GM18519 (cell line): ENCODE measurements at regions not wholly inside any gene's neighbourhood (a gene's known extent, or its start where the extent isn't known, plus 50 kb on each side); places are given as distances from the start of the nearest gene placed in this dataset.

Experiments
- ATAC-seq: cut with Tn5 transposase; IDR thresholded peaks from one replicate; pipeline ENCODE4 v1.9.1; 2021; ENCODE audit warnings: mild to moderate bottlenecking, moderate library complexity; ENCODE audit not compliant: unreplicated experiment, low FRiP score

DNA sequence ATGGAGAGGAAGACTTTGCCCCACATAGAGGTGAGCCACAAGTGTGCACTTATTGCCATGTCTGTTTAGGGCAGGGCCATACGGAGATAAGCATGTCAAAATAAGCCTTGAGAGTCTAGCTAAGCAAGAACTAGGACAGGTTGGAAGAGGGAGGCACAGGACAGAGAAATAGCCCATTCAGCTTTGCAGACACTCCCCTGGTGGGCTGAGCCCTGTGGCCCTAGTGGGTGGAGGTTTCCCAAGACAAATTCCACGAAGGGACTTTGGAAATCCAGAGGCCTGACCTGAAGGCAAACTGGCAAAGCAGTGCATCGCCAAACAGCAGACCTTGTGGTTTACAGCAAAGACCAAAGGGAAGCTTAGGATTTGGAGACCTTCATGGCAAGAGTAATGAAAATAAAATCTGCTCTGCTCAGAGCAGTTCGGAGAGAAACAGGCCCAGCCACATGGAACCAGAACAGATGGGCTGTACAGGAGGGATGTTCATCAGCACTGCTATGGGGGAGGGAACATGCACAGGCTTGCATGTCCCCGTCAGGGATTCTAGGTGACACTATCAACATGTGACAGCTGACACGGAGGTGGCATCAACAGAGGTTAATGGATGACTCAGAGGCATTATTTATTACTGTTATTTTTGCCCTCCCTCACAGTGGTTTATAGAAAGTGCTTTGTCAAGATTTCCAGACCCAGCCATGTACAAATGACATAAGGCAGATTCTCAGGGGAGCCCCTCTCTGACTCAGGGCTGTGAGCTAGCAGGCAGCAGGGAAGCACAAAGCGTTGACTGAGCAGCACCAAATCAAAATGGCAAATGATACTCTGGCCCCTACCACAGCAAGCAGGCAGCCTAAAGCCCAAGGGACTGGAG is 90.1 kb upstream of the IRF2BP2 start:
- ATAC-seq: peak; percentile 68

DNA sequence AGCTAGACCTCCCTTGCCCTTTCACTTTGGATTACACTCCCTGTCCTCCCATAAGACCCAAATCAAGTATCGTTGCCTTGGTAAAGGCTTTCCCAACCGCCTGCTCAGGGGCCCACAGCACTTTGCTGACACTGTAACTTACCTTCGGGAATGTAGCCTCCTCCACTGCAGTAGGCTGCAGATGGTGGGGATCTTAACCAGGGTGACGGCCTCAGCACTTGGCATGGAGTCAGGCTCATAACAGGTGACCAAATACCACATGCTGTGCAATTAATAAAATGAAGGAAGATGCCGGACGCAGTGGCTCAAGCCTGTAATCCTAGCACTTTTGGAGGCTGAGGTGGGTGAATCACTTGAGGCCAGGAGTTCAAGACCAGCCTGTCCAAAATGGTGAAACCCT is 88.7 kb upstream of the IRF2BP2 start:
- ATAC-seq: no peak

DNA sequence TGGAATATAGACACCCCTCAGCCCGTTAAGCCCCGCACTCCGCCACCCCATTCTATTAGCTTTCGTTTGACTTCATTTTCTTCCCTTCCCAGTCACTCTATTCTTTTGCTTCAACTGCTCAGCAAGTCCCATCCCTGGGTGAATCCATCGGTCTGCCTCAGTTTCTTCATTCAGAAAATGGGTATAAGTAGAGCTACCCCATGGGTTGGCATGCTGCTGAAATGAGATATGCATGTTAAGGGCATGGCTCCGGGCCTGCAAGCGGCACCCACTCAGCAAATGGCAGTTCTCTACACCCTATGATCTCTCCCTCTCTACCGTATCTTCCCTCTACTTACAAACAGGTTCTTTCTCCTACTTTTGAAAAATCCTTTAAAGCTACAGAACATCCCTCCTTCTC is 87.8 kb upstream of the IRF2BP2 start:
- ATAC-seq: no peak

DNA sequence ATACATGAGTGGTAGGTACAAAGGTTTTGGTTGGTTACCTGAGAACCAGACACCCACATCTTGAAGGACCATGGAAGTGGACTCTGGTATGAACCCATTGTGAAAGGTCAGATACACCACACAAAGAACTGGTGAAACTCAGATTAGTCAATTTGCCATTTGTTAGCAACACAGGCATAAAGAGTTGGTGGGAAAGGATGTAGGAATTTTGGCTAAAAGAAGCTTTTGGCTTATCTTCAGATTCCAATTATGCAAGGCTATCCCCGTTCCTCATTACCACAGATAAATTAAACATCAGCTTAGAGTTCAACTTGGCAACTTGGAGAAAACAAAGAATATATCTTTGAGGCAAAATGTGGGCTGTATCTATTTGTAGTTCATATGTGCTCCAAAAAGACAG is 87.0 kb upstream of the IRF2BP2 start:
- no peak for ATAC-seq

DNA sequence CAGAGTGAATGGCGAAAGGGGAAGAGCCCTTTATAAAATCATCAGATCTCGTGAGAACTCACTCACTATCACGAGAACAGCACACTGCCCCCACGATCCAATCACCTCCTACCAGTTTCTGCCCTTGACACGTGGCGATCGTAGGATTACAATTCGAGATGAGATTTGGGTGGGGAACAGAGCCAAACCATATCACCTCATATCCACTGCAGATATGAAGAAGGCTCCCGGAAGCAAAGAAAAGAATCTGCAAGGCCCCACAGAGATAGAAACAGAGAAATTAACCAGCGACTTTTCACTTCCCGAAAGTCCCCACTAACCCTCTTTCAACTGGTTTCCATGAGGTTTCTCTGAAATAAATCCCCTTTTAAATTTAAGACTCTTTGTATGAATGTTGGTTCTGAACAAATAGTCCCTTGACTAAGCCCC is 86.2 kb upstream of the IRF2BP2 start:
- ATAC-seq: no peak

DNA sequence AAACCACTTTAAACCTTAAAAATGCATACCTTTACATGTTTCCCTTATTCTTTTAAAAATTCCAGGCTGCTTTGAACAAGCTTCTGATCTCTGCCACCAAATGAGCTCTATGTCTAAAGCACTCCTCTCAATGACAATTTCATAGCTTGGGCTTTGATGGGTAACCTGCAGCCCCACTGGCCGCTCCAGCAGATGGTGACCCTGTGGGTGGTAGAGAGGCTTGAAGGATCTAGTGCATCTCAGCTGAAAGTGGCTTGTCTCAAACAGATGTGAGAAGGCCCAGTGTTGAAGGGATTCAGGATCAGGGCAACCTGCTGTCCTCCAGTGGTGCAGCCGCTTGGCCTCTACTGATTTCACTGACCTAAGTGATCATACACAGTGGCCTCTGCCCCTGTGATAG is 84.7 kb upstream of the IRF2BP2 start:
- ATAC-seq: no peak

DNA sequence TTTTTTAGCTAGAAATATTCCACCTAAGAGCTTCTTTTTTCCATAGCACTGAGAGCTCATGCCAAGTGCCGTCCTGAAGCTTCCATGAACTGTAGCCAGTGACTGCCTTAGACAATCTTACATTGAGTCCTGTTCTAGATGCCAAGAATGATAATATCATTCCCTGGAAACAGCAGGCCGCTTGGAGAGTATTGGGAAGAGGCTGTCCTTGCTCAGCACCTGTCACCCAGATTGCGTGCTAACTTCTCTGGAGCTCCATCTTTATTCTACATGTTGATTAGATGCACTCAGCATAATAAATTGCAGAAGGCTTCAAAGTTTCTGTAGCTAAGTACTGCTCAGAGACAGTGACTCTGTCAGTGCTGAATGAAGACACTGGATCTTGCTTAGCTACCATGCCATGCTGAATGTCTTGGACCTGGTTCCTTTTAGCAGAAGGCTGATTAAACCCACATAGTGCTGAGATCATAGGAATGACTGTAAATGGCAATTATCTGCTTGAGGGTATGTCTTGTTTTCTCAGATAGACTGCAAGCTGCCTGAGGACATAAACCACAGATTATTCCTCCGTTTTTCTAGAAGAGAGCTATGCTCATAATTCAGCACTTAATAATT is 83.1 kb upstream of the IRF2BP2 start:
- ATAC-seq: no peak

DNA sequence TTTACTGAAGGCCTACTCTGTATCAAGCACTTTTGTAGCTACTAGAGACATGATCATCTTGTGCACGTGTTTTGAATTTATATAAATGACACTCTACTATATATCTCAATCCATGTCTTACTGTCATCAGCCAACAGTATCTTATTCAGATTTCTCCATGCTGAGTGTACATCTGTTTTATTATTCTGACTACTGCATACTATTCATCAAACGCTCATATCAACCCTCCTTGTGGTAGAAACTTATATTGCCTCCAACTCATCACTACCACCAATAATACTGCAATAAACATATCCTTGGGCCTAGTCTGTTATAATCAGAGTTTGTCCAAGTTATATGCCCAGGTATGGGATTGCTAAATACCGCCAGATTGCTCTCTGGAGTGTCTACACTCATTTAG is 81.6 kb upstream of the IRF2BP2 start:
- no peak for ATAC-seq

DNA sequence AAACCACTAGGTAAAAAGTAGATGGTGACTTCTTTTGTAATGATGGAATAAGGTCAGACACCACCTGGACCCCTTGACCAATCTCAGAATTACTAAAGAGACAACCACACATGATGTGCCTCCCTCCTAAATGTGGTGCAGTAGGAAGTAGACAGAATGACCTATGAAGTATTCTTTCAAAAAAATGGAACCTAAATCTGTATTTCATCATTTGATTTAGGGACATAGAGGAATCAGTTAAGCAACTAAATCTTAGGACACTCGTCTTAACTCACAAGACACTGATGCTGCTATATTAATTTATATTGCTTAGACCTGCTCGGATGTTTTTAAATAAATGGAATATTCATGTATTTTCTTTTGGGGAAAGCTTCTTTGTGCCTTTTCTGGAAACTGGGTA is 80.9 kb upstream of the IRF2BP2 start:
- no peak for ATAC-seq

DNA sequence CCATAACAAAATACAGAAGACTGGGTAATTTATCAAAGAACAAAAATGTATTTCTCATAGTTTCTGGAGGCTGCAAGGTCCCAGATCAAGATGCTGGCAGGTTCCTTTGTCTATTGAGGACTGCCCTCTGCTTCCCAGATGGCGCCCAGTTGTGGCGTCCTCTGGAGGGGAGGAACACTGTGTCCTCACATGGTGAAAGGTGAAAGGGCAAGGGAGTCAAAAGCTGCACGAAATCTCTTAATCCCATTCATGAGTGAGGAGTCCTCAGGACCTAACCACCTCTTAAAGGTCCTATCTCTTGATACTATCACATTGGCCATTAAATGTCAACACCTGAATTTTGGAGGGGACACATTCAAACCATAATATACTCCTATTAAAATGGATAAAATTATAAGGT is 79.3 kb upstream of the IRF2BP2 start:
- ATAC-seq: no peak

DNA sequence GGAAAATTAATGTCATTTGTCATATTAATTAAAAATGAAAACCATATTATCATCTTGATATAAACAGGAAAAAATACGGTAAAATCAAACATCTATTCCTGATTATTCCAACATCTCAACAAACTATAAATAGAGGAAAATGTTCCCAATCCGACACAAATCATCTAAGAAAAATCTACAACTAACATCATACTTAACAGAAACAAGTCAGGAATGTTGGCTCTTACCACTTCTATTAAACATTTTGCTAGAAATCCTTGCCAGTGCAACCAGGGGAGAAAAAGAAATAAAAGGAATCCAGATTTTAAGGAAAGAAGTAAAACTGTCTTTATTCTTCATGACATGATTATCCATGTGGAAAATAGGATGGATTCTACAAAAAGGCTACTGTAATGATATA is 77.0 kb upstream of the IRF2BP2 start:
- no peak for ATAC-seq

DNA sequence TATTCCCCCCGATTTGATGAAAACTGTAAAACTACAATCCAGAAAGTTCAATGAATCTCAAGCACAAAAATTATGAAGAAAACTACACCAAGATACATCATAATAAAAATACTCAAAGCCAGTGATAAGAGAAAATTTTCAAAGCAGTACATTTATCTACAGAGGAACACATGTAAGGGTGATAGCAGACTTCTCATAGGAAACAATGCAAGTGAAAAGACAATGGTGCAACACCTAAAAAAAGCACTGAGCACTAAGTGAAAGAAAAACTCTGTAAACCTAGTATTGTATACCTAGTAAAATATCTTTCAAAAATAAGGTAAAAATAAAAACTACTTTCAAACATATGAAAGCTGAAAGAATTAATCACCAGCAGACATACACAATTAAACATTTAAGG is 76.1 kb upstream of the IRF2BP2 start:
- ATAC-seq: no peak

DNA sequence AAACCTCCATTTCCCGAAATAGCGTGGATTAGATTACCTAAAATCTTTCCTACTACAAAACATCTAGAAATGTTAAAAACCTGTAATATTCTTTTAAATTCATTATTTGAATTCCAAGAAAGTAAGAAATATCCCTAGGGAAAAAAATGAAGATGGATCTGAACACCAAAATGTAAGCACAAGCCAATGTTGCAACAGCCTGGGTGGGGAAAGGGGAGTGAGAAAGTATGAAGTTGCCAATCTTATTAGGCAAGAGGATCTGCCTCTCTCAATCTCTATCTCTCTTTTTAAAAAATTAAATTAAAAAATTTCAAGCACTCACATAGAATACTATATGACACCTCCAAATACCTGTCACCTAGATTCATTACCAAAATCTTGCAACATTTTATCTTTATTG is 74.9 kb upstream of the IRF2BP2 start:
- no peak for ATAC-seq

DNA sequence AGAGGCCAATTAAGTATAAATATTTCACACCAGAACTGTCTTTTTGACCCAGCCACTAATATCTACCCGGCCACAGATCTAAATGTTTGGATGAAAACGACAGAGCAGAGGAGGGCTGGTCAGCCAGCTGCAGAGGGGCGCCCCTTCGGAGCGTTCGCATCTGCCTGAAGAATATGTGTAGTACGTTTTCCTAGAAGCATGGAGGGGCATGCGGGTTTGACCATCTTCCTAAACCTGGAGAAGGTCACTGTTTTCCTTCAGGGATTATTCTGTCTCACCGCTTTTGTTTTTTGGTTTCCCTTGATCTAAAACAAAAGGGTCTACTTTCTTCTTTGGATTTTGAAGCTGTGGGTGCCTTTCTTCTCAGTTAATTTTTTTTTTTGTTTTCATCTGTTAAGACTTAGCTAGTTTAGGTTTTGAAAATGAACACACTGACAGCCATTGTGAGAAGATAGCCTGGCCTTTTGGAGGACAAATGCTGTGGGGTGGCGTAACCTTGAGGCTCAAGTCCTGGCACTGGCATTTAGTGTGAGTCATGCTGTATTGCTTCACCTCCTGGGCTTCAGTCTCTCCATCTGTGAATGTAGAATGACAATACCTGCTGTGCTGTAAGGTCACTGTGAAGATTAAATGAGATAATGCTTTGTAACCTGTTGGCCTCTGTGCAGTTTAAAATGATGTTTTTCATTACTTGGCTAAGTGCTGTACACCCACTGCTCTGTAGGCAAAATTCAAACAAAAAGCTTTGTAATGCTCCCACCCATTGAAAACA is 74.1 kb upstream of the IRF2BP2 start:
- no peak for ATAC-seq

DNA sequence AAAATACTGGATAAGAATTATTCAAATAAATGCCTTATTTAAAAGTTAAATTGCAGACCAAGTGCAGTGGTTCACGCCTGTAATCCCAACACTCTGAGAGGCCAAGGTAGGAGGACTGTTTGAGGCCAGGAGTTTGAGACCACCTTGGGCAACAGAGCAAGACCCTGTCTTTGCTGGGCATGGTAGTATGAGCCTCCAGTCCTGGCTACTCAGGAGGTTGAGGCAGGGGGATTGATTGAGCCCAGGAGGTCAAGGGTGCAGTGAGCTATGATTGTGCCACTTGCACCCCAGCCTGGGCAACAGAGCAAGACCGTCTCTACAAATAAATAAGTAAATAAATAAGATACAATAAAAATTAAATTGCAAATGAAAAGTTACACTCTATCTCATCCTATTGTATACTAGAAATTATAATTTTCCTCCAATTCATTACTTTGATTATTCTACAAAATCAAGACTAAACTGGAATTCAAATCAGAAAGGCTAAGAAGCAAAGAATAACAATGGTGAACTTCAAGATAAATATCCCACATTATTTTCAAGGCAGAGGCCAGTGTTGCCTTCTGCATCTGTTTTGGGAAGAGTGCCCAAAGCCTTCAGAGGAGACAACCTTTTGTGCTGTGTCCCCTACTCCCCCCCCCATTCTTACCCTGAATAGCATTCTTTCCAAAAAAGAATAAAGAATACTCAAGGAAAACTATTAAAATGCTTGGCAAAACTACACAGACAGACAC is 73.3 kb upstream of the IRF2BP2 start:
- no peak for ATAC-seq

DNA sequence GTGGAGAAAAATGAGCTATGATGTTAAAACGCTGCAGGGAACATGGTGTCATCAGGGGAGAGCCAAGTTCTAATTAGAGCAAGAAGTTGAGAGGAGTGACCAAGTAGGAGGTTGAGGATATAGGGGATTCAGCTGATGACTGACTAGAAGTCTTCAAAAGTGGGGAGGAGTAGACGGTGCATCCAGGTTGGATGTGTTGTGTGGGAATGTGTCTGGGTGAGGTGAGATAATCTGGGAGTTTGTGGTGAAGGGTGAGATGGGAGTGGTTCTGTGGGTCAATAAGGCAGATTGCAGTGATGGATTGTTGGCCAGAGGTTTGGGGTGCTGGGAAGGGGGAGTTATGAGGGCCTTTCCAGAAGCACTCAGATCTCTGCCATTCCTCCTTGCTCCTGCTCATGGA is 72.0 kb upstream of the IRF2BP2 start:
- ATAC-seq: no peak

DNA sequence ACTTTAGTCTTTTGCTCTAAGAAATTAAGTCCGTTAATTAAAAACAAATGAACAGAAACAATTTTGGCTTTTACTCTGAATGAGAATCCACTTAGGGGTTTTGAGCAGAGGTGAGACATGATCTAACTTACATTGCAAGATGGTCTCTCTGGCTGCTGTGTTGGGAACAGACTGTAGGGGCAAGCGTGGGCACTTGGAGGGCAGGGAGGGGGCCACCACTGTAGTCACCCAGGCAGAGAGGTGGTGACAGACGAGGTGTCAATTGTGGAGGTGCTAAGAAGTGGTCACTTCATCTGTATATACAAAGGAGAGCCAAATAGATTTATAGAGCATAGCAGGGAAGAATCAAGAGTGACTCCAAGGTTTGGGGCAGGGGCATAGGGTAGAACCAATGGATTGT is 71.1 kb upstream of the IRF2BP2 start:
- ATAC-seq: no peak

DNA sequence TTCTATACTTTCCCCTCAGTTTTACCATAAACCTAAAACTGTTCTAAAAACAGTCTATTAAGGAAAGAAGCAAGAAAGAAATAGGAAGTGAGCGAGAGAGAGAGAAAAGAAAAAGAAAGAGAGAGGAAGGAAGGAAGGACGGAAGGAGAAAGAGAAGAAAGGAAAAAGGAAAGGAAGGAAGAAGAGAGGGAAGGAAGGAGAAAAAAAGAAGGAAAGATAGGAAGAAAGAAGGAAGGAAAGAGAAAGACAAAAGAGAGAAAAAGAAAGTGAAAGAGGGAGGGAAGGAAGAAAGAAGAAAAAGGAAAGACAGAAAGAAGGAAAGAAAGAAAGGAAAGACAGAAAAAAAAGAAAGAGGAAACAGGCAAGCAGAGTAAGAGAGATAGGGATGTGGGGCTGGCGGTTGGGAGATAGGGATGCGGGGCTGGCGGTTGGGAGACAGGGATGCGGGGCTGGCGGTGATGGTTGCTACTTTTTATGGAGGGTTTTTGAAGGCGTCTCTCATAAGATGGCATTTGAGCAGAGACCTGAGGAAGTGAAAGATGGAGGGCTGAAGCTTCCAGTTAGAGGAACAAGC is 70.4 kb upstream of the IRF2BP2 start:
- ATAC-seq: no peak

DNA sequence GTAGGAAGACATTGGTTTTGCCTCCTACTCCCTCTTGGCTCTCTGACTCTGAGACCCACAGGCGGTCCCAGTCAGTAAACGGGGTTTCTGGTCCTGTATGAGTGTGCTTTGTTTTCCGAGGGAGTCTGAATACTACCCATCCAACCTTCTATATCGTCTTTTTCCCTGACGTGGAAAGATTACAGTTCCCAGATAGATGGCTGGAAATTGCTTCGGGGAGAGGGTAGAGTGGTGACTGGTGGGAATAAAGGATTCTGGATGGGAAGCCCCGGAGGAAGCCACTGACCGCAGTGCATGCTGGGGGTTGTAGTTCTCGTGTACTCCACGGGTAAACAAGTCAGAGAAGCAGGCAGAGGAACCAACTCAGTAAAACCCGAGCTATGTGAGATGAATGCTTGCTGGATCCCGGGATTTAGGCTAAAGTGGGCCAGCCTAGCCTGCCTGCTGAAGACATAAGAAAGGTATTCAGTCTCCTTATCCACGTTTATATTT is 66.2 kb upstream of the IRF2BP2 start:
- no peak for ATAC-seq

DNA sequence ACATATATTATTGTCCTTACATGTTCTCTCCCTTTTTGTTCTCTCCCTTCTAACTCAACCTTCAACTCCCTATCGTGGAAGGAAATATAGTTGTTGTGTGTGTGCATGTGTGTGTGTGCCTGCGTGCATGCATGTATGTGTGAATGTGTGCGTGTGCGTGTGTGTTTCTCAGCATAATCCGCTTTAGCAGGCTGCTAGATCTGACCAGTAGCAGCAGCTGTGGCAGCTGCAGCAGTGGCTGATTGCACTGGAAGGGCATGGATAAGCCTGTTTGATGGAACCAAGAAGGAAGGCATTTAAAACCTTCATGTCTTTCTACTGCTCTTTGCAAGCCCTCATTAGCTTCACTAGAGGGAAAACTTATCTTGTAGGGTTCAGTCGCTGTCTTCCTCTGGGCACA is 65.6 kb upstream of the IRF2BP2 start:
- no peak for ATAC-seq
